Fibroblast of skin of abdomen (primary cell): ENCODE measurements at regions not wholly inside any gene's neighbourhood (a gene's known extent, or its start where the extent isn't known, plus 50 kb on each side); places are given as distances from the start of the nearest gene placed in this dataset.

Source experiments
- DNase-seq: peaks from one replicate; pipeline ENCODE4 v3.0.0-alpha.2; 2013

DNA sequence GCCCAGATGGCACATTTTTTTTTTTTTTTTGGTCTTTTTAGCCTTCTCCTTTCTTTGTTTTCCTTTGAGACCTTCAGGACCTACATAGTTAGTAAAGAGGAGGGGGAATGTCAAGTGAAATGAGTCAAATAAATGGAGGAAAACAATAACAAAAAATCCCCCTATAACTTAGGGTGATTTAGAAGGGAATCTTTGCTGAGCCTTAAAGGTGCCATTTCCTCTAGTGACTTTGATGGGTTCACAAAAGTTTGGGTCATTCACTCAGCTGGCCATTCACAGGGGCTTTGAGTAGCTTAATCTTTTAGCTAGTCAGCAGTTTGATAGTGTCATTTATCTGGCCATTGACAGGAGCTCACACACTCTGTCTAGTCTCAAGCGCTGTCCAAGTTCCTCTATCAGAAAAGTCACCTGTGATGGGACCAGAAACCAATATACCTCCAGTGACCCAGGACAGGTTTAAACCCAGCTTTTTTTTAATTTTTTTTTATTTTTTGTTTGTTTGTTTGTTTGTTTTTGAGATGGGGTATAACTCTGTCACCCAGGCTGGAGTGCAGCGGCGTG is 275.1 kb upstream of the PRDM1 start:
- DNase-seq, result no peak

DNA sequence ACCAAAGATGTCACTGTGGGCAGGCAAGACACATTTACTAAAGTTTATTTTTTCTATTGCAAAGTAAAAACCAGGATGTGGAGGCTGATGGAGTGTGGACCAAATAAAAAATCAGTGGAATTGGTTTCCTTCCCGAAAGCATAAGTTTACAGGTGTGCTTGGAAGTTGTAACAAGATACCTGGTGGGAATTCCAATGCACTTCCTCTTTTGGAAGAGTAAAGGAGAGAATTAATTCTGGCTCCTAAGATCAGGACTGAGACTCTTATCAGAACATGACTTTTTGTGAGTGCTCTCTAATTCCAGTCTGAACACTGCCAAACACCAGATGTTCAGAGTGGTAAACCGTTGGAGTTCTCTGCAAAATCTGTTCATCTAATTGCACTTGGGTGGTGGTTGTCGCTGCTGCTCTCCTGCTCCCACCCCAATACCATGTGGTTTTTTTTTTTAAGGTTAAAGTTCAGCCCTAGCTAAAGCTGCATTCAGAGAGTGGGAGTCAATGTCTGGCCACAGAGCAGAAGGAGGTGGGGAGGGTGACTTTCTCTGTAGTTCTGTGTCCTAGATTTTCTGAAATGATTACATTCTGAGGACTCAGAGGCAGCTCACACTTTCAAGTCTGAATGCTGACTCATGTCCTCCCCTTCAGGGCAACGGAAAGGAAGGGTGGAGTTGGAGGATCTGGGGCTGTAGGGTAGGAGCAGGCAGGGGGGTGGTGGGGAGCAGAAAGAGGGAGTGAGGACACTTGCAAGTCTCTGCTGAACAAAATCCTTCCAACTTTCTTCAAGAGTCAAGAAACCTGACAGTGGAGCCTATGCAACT is 275.8 kb upstream of the PRDM1 start:
- peak; percentile 90 for DNase-seq

DNA sequence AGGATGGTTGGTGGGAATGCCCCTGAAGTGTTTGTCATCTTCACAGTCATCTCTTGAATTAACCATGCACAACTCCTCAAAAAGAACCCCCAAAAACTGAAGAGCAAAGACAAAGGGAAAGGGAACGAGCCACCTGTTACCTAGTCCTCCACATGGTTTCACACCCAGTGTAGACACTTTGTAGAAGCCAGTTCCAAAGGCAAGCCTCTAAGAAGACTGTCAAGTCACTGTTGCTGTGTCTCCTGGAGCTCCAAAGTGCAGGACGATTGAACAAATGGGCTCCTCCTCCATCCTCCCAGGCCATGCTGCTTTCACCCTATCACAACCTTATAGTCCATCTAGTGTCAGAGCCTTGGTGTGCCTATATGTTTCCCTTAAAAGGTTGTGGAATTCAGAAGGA is 277.6 kb upstream of the PRDM1 start:
- no peak for DNase-seq

DNA sequence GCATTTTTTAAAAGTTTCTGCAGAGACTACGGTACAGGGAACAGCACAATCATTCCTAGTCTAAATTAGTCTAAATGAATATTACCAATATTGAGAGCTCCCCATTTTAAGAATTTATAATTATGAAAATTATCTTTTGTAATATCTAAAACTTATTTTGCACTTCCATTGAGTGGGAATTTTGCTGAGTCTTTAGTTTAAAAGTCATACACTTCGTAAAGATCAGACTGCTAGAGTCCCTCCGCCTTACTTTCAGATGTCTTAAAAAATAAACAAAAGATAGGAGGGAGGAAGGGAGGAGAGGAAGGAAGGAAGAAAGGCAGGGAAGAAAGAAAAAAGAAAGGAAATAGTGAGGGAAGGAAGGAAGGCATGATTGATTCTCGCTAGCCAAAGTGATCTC is 278.2 kb upstream of the PRDM1 start:
- no peak for DNase-seq

DNA sequence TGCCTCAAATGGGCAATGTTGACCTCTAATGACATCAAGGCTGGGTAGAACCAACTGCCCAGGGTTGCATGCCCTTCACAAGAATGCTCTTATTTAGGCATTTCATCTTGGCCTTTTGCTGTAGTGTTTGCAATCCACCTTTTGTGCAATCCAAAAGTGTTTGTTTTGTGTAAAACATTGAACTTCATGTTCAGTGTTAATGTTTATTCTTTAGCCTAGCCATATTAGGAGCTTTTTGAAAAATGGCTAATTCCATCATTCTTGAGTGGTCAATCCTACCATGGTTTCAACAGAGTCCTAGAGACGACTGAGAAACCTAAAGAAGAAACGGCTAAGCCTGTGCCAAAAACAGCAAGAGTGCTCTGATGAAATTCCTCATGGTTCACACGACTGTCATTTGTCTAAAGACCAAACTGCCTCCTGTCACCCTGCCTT is 279.6 kb upstream of the PRDM1 start:
- DNase-seq, result peak; percentile 17

DNA sequence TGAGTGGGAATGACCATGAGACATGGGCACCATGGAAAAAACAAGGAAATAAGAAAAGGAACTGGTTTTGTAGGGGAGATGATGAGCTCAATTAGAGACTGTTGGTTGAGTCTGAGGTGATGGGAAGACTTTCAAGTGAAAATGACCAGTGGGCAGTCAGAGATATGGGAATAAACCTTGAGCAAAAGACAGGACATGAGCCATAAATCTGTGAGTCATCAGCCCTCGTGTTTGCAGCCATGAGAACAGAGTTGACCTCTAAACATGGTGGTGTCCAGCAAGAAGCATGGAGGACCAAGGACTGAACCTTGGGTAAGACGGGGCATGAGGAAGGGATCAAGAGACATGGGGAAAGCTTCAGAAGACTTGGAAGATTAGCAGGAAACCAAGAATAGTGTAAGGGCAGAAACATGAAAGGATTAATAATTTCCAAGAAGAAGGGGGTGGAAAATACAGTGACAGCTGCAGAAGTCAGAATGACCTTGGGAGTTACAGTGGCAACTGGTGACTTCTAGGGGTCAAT is 280.6 kb upstream of the PRDM1 start:
- no peak for DNase-seq

DNA sequence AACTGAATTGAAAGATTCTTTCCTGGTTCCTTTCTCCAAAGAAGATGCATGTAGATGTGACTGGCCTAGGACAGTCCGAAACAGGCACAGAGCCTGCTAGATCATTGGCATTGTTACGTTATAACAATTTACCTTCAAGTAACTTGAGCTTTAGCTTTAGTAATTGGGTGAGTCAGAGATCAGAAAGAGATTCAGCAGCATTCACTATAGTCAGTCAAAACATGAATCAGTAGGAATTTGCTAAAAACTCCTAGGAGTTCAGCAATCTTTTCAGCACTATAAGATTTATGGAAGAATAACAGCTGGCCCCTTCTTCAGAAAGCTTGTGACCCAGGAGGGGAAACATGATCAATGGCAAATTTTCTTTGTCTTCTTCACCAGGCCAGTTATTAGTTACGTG is 281.7 kb upstream of the PRDM1 start:
- DNase-seq, result peak; percentile 91

DNA sequence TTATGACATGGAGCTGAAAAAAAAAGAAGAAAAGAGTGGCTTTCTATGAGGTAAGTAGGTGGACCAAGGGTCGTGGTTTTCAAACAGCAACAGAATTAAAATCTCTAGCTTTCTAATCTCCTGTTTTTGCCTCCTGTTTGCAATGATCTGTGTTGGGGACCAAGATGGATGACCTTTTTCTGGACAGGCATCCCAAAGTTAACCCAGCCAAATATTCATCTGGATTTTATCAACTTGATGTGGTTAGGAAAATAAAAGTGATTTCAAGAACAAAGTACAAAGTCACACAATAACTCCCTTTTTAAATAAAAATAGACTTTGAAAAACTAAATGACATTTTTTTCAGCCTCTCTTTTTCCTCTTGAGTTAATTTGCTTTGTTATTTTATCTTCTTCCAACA is 282.1 kb upstream of the PRDM1 start:
- DNase-seq, result peak; percentile 15

DNA sequence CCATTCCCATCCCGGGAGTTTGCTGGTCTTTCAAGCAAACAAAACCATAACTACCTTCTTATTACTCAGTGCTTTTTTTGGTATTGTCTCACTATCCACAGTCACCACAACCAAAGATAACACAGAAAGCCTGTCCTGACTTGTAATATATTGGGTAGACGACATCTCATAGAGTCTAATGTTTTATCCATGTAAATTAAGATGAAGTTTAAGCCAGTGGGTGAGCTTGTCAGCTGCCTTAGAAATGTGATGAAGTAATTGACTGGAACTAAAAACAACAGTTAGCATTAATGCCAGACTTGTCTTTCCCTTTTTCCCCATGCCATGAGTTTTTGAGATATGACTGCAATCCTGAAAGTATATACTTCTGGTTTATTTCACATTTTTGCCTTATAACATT is 282.7 kb upstream of the PRDM1 start:
- peak; percentile 82 for DNase-seq

DNA sequence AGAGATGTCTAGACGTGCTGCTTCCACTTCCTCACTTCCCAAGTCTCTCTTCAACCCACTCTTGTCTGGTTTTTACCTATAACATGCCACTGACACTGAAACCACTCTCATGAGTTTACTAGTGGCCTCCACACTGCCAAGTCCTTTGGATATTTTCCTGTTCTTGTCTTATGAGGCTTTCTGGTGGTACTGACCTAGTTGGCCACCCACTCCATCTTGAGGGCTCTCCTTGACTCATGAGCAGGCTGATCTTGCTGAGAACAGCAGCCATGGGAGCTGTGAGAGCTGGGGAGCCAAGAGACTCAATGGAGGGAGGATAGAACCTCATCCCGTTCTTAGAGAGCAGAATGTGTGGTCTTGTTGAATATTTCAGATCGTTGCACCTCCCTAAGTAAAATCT is 283.4 kb upstream of the PRDM1 start:
- no peak for DNase-seq

DNA sequence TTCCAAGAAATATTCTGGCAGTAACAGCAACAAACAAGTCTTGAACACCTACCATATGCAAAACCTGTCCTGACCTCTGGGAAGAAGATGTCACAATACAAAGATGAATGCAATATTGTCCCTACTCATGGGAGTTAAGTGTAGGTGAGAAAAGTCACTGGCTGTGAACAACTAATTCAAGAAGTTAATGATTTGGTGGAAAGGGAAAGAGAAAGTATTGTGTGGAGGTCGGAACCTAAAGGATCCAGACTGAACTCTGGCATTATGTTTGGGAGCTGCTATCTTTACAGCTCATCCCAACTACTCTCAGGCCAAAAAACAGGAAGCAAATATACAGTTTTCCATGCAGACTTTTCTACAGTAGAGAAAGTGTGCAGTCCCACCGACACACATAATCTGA is 285.3 kb upstream of the PRDM1 start:
- no peak for DNase-seq

DNA sequence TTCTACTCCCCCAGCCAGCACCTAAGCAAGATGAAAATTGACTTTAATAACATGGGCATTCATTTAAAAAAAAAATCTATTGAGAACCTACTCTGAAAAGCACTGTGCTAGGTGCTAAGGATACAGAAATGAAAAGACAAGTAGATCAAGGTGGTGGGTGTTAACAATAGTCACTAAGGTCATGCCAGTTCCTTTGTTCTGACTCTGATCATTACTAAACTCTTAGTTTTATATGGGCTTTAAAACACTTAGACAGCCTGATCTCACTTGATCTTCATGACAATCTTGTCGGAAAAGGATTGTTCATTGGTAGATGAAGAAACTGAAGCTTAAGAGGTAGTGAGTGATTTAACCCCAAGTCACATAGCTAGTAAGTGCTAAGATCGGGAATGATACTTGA is 285.7 kb upstream of the PRDM1 start:
- no peak for DNase-seq

DNA sequence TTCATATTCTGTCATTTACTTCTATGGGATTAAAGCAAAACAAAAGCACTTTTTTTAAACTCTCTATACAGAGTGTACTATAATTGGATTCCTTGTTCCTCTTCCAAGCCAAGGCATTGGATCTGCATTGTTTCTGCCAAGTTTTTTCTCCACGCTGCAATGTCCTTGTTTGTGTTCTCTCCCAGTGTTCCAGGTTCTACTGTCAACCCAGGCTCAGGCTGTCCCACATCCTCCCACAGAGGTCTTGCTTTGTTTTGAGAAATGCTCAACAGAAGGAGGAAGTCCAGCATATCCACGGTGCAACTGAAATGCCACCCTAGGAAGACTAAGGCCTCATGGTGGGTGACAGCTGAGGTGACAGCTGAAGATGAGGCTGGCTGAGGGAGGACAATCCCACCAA is 287.1 kb upstream of the PRDM1 start:
- DNase-seq, result no peak

DNA sequence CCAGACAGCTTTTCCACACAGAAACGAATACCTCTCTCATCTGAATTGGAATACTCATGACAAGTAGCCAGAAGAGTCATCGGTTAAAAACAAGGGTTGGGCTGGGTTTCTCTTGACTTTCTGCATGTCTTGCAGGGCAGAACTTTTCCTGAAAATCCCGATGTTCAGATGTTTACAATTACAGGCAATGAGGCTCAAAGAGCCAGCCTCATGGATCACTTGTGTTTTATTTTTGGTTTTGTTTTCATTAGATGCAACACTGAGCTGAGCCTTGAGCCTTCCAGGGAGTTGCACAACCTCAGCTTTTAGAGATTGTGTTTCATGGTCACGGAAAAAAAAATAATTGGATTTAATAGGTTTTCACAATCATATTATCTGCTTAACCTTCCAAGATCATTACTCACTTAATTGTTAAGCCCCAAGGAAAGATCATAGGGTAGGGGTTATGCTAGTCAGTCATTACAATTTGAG is 288.1 kb upstream of the PRDM1 start:
- peak; percentile 83 for DNase-seq

DNA sequence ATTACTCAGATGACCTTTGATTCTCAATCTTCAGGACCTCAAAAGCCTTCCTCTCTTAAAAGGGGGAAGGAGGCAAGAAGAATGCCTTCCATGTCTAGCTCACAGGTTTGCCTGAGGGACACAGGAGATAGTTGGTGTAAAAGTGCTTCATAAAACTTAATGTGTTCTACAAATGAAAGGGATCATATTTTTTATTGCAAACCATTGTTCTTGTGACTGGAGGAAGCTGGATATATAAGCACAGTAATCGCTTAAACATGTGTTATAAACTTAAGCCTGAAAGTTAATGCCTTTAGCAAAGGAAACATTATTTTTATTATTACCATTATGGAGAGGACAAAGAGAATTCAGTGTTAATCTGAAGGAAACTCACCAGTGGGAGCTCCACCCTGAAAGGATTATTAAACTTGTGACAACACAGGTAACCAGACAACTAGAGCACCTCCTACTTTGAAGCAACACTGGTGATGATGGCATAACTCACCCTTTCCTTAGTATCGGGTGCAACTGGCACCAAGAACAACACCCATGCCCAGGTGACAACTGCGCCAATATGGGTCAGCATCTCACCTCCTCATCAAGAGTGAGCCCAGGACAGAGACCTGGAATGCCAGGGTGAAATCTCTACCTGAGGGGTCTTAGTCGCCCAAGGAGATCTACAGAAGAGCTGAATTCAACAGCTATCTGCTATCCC is 288.7 kb upstream of the PRDM1 start:
- DNase-seq, result no peak

DNA sequence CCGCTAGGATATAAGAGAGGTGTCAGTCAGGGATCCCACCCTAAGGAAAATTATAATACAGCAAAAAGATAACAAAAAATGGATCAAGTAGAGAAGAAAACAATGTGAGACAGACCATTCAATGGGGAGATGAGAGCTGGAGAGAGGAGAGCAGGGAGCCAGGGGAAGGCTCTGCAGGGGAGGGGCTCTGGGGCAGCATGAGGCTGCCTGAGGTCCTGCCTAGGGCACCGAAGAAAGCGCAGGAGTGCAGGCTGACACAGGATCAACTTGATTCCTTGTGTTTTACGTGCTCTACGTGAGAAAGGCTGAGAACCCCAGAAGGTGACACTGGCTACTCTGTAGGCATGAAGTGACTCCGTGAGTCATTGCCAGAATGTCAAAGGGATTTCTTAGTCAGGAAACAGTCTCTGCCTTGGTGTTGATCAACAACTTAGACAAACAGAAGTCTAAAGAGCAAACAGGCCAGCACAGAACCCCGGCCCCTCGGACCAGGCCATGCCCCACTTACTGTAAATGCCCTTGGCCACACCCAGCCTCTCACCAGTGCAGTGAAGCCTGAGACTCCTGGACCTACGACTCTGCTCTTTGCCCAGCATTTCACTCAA is 290.1 kb upstream of the PRDM1 start:
- no peak for DNase-seq

DNA sequence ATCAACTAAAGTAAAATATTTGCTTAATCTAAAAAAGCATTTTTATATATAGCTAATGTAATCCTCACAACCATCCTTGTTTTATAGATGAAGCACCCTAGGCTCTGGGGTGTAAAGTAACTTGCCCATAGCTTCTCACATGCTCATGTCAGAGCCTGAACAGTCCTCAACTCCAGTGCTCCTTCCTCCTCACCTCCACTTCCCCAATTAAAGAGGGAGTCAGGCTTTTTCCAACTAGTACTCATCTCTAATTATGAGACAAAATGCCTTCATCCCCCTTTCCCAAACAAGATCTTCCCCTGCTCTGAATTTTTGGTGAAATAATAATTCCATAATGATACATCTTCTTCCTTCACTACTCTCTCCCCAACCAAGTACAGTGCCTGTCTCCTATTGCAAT is 290.8 kb upstream of the PRDM1 start:
- DNase-seq, result no peak

DNA sequence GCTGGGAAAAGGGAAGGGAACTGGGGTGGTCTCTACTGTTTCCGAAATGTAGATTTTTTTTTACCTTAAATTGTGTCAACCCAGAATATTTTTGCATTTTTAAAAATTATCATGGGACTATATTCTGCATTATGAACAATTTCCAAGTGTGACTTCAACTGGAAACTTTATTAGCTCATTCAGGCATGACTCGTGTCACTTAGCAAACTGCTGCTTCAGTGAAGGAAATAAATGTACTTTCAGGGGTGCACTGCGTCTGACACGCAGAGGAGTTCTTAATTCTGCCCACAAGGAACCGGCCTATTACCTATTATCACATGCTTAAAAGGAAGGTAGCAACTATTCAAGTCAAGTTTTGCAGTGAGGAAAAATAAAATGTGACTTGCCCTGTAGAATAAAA is 291.3 kb upstream of the PRDM1 start:
- no peak for DNase-seq

DNA sequence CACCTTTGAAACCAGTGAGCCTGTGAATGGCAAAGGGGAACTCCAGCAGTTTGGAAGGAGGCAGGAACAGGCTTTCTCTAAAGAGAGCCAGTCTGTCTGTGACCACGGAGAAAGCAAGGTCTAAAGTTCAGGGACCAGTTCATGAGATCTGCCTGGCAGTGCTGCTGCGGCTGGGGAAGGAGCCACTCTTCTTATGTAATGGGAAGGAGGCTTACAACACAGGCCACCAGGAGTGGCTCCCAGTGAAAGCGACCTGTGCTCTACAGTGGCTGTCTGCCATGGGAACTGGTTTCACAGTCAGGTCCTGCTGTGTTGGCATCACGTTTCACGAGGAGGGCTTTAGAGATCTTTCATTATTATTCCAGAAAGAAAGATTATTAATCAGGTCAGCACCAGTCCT is 291.9 kb upstream of the PRDM1 start:
- DNase-seq, result no peak

DNA sequence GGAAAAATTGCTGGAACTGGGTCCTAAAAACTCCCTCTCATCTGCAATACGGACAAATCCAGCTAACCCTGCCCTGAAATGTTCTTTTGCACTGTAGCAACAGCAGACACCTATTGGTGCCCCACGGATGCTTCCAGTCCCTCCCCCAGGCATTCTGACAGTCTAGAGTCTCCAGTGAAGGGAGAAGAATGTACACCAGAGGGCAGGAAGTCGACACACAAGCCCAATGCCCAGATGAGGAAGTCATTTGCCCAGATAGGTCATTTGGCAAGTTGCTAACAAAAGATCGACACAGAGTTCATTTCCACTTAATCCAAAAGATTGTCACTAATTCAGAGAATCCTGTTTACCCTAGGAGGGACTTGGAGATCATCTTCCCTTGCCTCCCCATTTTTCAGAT is 293.0 kb upstream of the PRDM1 start:
- DNase-seq, result no peak

DNA sequence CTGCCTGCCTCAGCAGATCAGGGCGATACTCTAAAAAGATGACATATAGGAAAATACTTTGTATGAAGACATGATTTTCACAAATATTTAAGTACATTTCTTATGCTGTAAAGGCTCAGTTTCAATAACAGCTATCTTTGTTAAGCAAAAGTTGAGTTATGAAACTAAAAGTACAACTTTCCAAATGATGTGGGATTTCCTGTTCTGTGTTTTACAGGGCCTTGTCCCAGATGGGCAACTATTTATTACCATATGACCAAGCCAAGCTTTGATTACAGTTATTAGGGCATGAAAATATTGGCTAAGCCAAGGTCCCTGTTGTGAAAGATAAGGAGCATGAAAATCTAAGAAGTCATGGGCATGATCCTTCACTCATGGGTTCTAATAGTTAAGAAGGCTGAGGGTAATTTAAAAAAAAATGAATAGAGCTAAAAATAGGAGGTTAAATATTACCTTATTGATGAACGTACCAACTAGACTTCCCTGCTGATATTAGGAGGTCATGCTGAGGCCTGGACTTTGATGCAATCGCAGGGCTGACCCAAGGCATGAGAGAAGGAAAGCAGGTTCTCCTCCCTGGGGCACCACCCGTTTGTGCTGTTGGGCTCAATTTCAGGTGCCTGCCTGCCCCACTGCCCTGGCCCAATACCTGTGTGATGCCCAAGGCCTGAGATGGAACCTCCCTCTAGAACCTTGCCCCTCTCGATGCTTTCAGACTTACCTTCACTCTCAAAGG is 294.4 kb upstream of the PRDM1 start:
- no peak for DNase-seq

DNA sequence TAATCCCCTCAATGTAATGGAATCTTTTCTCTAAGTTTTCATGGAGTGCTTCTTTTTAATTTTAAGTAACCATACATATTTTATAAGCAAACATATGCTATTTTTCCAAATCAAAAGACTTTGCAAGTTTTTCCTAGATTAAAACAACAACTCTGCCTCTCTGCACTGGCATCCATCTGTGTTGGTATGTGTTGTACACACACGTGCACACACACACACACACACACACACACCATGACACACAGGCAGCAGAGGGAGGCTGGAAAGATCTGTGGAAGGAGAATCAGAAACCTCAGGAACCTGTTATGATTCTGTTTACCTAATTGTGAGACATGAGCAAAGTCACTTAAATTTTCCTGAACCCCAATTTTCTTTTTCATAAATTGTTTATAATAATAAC is 295.0 kb upstream of the PRDM1 start:
- no peak for DNase-seq

DNA sequence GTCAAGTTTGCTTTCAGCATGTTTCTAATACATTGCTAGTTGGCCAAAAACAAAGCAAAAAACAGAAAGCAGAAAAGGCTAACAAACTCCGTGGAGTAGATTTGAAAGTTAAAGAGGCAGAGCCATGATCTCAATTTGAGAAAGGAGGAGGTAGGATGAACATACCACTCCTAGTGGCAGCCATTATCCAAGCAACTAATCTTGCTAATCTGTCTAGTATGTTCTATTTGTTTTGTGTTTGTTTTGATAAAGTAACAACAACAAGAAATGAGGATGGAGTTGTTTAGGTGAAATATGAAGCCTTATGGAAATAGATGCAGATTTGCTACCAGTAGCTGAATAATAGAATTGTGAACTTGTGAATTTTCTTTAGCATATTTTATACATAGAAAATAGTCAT is 295.5 kb upstream of the PRDM1 start:
- DNase-seq, result no peak
